Testis (tissue), 2 donors: ENCODE measurements at regions not wholly inside any gene's neighbourhood (a gene's known extent, or its start where the extent isn't known, plus 50 kb on each side); places are given as distances from the start of the nearest gene placed in this dataset.

Source experiments
- DNase-seq: peaks from one replicate; pipeline ENCODE4 v3.0.0-alpha.2; 2019
- H3K27ac ChIP-seq, 2 donors: fragments of 200-600 bp; sonication (generic); one replicate each; pipeline ENCODE4 v1.5.1; 2019
- H3K27me3 ChIP-seq: fragments of 200-600 bp; sonication (generic); one replicate; pipeline ENCODE4 v1.5.1; 2019
- H3K36me3 ChIP-seq: fragments of 200-600 bp; sonication (generic); one replicate; pipeline ENCODE4 v1.5.1; 2017; ENCODE audit warnings: low read depth; ENCODE audit errors: missing control alignments
- H3K4me1 ChIP-seq: fragments of 200-600 bp; sonication (generic); one replicate; pipeline ENCODE4 v1.5.1; 2019
- H3K4me3 ChIP-seq, 2 donors: fragments of 200-600 bp; sonication (generic); one replicate each; pipeline ENCODE4 v1.5.1; 2017 to 2019
- H3K9me3 ChIP-seq: fragments of 200-600 bp; sonication (generic); one replicate; pipeline ENCODE4 v1.5.1; 2017
- CTCF ChIP-seq, 3 experiments: fragments of 450-650 bp in 2 of 3; fragments of 200-600 bp in 1 of 3; sonication (generic) in 1 of 3; IDR thresholded peaks; one replicate each; pipeline ENCODE4 v1.5.1; 2016 to 2019; ENCODE audit warnings: antibody characterized with exemption in 3 of 3, mild to moderate bottlenecking in 2 of 3, moderate library complexity in 1 of 3
- POLR2A ChIP-seq: fragments of 450-650 bp; IDR thresholded peaks from one replicate; pipeline ENCODE4 v1.6.1; 2017; ENCODE audit warnings: antibody characterized with exemption, mild to moderate bottlenecking, moderate library complexity
- WGBS, 2 donors: methylation state at CpG; one replicate each; pipeline ENCODE4 v1.1.5; 2018; 5-methylcytosine and 5-hydroxymethylcytosine counted together
- intact Hi-C: fragments of 100-400 bp; cut with DNase I; formaldehyde crosslinking; loops from one replicate; pipeline ENCODE4 v1.15.1; 2023; ENCODE audit warnings: low total_unique reads

- DNase-seq: no peak
- H3K9me3 ChIP-seq: no peaks in the 10 kb centered on the region
- no peaks in the 10 kb centered on the region for H3K36me3 ChIP-seq
- intact Hi-C loops: no loop called here
- WGBS, 2 donors: 70 to 81% methylated on average over 4 of the region's 4 CpGs
- TF ChIP-seq CTCF (IDR thresholded peaks at IDR 0.05) (no peak), POLR2A (no peak)
- no peaks in the 10 kb centered on the region for H3K27me3 ChIP-seq
- H3K4me3 ChIP-seq: no peak overlapping the region
- no peak overlapping the region for H3K27ac ChIP-seq
- no peaks in the 10 kb centered on the region for H3K4me1 ChIP-seq
Measured at GRCh38 chr1:83747853-83748482, 251.0 kb downstream of the TTLL7 start.

- Histone ChIP-seq H3K27ac (no peak overlapping the region), H3K4me3 (no peak overlapping the region), H3K27me3 (no peaks in the 10 kb centered on the region), H3K9me3 (no peaks in the 10 kb centered on the region), H3K4me1 (no peaks in the 10 kb centered on the region), H3K36me3 (no peaks in the 10 kb centered on the region)
- 91% methylated on average over 5 of the region's 5 CpGs for WGBS, 2 donors
- no peak for DNase-seq
- TF ChIP-seq CTCF (IDR thresholded peaks at IDR 0.05) (no peak), POLR2A (no peak)
- intact Hi-C loops: no loop called here
Measured at GRCh38 chr1:83746234-83746633, 252.7 kb downstream of the TTLL7 start.

- Histone ChIP-seq H3K27me3 (no peaks in the 10 kb centered on the region), H3K4me1 (no peaks in the 10 kb centered on the region), H3K36me3 (no peaks in the 10 kb centered on the region), H3K9me3 (no peaks in the 10 kb centered on the region), H3K4me3 (no peak overlapping the region), H3K27ac (no peak overlapping the region)
- DNase-seq: no peak
- intact Hi-C loops: no loop called here
- 65 to 70% methylated on average over 3 of the region's 3 CpGs for WGBS, 2 donors
- no peak for TF ChIP-seq CTCF (IDR thresholded peaks at IDR 0.05)
- TF ChIP-seq POLR2A: no peak
Measured at GRCh38 chr1:83742446-83742845, 256.5 kb downstream of the TTLL7 start.

- intact Hi-C loops: no loop called here
- Histone ChIP-seq H3K36me3 (no peaks in the 10 kb centered on the region), H3K27me3 (no peaks in the 10 kb centered on the region), H3K4me3 (no peak overlapping the region), H3K27ac (no peak overlapping the region), H3K9me3 (no peaks in the 10 kb centered on the region), H3K4me1 (no peaks in the 10 kb centered on the region)
- no peak for TF ChIP-seq CTCF (IDR thresholded peaks at IDR 0.05)
- no peak for TF ChIP-seq POLR2A
- no peak for DNase-seq
Measured at GRCh38 chr1:83741770-83742169, 257.2 kb downstream of the TTLL7 start.

- no peaks in the 10 kb centered on the region for H3K4me1 ChIP-seq
- H3K4me3 ChIP-seq: no peak overlapping the region
- no peak overlapping the region for H3K27ac ChIP-seq
- H3K36me3 ChIP-seq: no peaks in the 10 kb centered on the region
- intact Hi-C loops: no loop called here
- 79 to 84% methylated on average over 2 of the region's 2 CpGs for WGBS, 2 donors
- DNase-seq: no peak
- TF ChIP-seq POLR2A: no peak
- TF ChIP-seq CTCF (IDR thresholded peaks at IDR 0.05): no peak
- no peaks in the 10 kb centered on the region for H3K9me3 ChIP-seq
- H3K27me3 ChIP-seq: no peaks in the 10 kb centered on the region
Measured at GRCh38 chr1:83741348-83741747, 257.6 kb downstream of the TTLL7 start.
